PFSK-1 (cell line): ENCODE measurements at regions not wholly inside any gene's neighbourhood (a gene's known extent, or its start where the extent isn't known, plus 50 kb on each side); places are given as distances from the start of the nearest gene placed in this dataset.

Source experiments
- POLR2AphosphoS5 ChIP-seq: IDR thresholded peaks from 2 replicates; pipeline ENCODE4 v1.6.1; 2012; ENCODE audit warnings: low read depth, mild to moderate bottlenecking, control low read depth, low read length, moderate library complexity
- SIN3A ChIP-seq: IDR thresholded peaks from 2 replicates; pipeline ENCODE4 v1.6.1; 2012; ENCODE audit warnings: mild to moderate bottlenecking, low read length, moderate library complexity, borderline replicate concordance; ENCODE audit not compliant: insufficient read depth

DNA sequence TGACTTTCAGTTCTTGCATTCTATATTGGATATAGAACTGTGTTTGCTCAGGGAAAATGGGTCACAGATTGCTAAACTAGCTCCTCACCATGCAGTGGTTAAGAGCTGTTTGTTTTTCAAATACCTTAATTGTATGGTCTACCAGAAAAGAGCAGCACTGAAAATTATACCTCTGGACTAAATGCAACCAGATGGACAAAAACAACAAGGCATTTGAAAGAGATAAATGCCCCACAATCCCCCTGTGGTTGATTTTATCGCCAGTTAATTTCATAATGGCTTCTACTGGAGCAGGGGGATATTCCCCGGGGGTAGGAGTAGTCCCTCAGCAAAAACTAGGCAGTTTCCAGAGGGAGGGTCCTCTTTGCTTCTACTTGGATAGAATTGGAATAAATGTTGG, 267.9 kb upstream of the TNP1 start:
- TF ChIP-seq POLR2AphosphoS5 (no peak), SIN3A (no peak)
